HG02610 (cell line): ENCODE measurements at regions not wholly inside any gene's neighbourhood (a gene's known extent, or its start where the extent isn't known, plus 50 kb on each side); places are given as distances from the start of the nearest gene placed in this dataset.
"Not testable (repeated sequence)": the region's sequence is repeated elsewhere in the genome, so short reads cannot be mapped to it uniquely, and the experiment has no call there.

Experiments
- ATAC-seq: cut with Tn5 transposase; IDR thresholded peaks from one replicate; pipeline ENCODE4 v1.9.1; 2021; ENCODE audit warnings: mild to moderate bottlenecking, moderate library complexity; ENCODE audit not compliant: unreplicated experiment

- ATAC-seq, result no peak
Observed at GRCh38 chr1:30371179-30371788, 352.1 kb downstream of the MATN1 start.

GRCh38 chr1:30368651-30369240, 354.6 kb downstream of the MATN1 start:
- no peak for ATAC-seq

GRCh38 chr1:30366911-30367310, 356.5 kb downstream of the MATN1 start:
- no peak for ATAC-seq

GRCh38 chr1:30366199-30366598, 357.2 kb downstream of the MATN1 start:
- no peak for ATAC-seq

- ATAC-seq, result no peak
Observed at GRCh38 chr1:30365596-30365995, 357.8 kb downstream of the MATN1 start.

GRCh38 chr1:30363031-30363430, 360.4 kb downstream of the MATN1 start:
- ATAC-seq, result no peak

GRCh38 chr1:30362603-30362990, 360.8 kb downstream of the MATN1 start:
- ATAC-seq, result no peak

- not testable (repeated sequence) for ATAC-seq
Observed at GRCh38 chr1:30361890-30362602, 361.3 kb downstream of the MATN1 start.

GRCh38 chr1:30360753-30361152, 362.6 kb downstream of the MATN1 start:
- no peak for ATAC-seq

- ATAC-seq, result no peak
Observed at GRCh38 chr1:30360281-30360680, 363.1 kb downstream of the MATN1 start.

GRCh38 chr1:30359539-30360220, 363.7 kb downstream of the MATN1 start:
- no peak for ATAC-seq

GRCh38 chr1:30358500-30358899, 364.9 kb downstream of the MATN1 start:
- no peak for ATAC-seq

GRCh38 chr1:30356839-30357238, 366.5 kb downstream of the MATN1 start:
- ATAC-seq, result no peak

GRCh38 chr1:30354410-30354809, 369.0 kb downstream of the MATN1 start:
- ATAC-seq, result no peak

- ATAC-seq, result no peak
Observed at GRCh38 chr1:30353637-30354036, 369.7 kb downstream of the MATN1 start.

GRCh38 chr1:30348147-30348546, 375.2 kb downstream of the MATN1 start:
- no peak for ATAC-seq

GRCh38 chr1:30345491-30346130, 377.8 kb downstream of the MATN1 start:
- ATAC-seq, result no peak

GRCh38 chr1:30343562-30343961, 379.8 kb downstream of the MATN1 start:
- no peak for ATAC-seq

- no peak for ATAC-seq
Observed at GRCh38 chr1:30342535-30343141, 380.7 kb downstream of the MATN1 start.

GRCh38 chr1:30340934-30341333, 382.5 kb downstream of the MATN1 start:
- ATAC-seq, result no peak

- ATAC-seq, result no peak
Observed at GRCh38 chr1:30339866-30340265, 383.5 kb downstream of the MATN1 start.
